ENCODE measurements at regions not wholly inside any gene's neighbourhood (a gene's known extent, or its start where the extent isn't known, plus 50 kb on each side); places are given as distances from the start of the nearest gene placed in this dataset.

DNA sequence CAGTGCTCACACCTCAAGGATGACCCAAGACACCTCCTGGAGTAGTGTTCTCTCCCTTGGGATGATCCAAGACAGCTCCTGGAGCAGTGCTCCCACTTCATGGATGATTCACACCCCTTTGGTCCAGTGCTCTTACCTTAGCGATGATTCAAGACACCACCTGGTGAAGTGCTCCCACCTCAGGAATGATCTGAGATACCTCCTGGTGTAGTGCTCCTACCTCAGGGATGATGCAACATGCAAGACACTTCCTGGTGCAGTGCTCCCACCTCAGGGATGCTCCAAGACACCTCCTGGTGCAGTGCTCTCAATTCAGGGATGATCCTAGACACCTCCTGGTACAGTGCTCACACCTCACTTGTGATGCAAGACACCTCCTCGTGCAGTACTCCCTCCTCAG lies 123.1 kb downstream of the ASB1 start:
- intact Hi-C loops (cut with DNase I): no loop called here
- no peaks in the 10 kb centered on the region for H3K4me1 ChIP-seq (ENCODE audit: insufficient read depth)
- TF ChIP-seq POLR2A (IDR thresholded peaks at IDR 0.05): no peak
- TF ChIP-seq, protein P1, sequence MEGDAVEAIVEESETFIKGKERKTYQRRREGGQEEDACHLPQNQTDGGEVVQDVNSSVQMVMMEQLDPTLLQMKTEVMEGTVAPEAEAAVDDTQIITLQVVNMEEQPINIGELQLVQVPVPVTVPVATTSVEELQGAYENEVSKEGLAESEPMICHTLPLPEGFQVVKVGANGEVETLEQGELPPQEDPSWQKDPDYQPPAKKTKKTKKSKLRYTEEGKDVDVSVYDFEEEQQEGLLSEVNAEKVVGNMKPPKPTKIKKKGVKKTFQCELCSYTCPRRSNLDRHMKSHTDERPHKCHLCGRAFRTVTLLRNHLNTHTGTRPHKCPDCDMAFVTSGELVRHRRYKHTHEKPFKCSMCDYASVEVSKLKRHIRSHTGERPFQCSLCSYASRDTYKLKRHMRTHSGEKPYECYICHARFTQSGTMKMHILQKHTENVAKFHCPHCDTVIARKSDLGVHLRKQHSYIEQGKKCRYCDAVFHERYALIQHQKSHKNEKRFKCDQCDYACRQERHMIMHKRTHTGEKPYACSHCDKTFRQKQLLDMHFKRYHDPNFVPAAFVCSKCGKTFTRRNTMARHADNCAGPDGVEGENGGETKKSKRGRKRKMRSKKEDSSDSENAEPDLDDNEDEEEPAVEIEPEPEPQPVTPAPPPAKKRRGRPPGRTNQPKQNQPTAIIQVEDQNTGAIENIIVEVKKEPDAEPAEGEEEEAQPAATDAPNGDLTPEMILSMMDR (IDR thresholded peaks at IDR 0.05): no peak
- TF ChIP-seq EP300 (IDR thresholded peaks at IDR 0.05): no peak
- no peak for DNase-seq
- WGBS, 3 donors: 88 to 95% (median 94%) methylated on average over 2 of the region's 2 CpGs
- no peak overlapping the region for H3K4me3 ChIP-seq
- H3K9me3 ChIP-seq: no peaks in the 10 kb centered on the region
- H3K27ac ChIP-seq: no peak overlapping the region
- no peaks in the 10 kb centered on the region for H3K36me3 ChIP-seq
- no peaks in the 10 kb centered on the region for H3K27me3 ChIP-seq

DNA sequence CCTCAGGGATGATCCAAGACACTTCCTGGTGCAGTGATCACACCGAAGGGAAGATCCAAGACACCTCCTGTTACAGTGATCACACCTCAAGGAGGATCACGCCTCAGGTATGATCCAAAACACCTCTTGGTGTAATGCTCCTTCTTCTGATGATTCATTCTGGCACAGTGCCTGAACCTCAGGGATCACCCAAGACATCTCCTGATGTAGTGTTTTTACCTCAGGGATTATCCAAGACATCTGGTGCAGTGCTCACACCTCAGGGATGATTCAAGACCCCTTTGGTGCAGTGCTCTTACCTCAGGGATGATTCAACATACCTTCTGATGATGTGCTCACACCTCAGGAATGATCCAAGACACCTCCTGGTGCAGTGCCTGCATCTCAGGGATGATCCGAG lies 124.4 kb downstream of the ASB1 start:
- H3K4me1 ChIP-seq (ENCODE audit: insufficient read depth): no peaks in the 10 kb centered on the region
- H3K27me3 ChIP-seq: no peaks in the 10 kb centered on the region
- H3K27ac ChIP-seq: no peak overlapping the region
- no peaks in the 10 kb centered on the region for H3K9me3 ChIP-seq
- 90 to 96% (median 94%) methylated on average over 3 of the region's 3 CpGs for WGBS, 3 donors
- no peak overlapping the region for H3K4me3 ChIP-seq
- TF ChIP-seq, protein P1 (IDR thresholded peaks at IDR 0.05): no peak
- no peak for TF ChIP-seq EP300 (IDR thresholded peaks at IDR 0.05)
- TF ChIP-seq POLR2A (IDR thresholded peaks at IDR 0.05): no peak
- intact Hi-C loops (cut with DNase I): no loop called here
- H3K36me3 ChIP-seq: no peaks in the 10 kb centered on the region
- DNase-seq: no peak

DNA sequence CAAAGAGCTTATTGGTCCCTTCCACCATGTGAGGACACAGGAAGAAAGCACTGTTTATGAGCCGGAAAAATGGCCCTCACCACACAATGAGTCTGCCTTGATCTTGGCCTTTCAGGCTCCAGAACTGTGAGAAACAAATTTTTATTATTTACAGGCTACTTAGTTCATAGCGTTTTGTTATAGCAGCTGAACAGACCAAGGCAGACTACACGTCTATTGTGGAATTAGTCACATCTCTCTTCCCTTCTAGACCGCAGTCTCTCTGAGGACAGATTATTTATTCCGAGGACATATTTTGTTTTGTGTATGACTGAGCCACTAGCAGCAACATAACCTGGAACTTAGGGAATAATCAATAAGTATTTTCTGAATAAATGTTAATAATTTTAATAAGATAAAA lies 125.5 kb downstream of the ASB1 start:
- no peaks in the 10 kb centered on the region for H3K9me3 ChIP-seq
- WGBS, 3 donors: 92 to 93% (median 93%) methylated on average over 5 of the region's 5 CpGs
- no peaks in the 10 kb centered on the region for H3K36me3 ChIP-seq
- TF ChIP-seq EP300 (IDR thresholded peaks at IDR 0.05) (no peak), POLR2A (IDR thresholded peaks at IDR 0.05) (no peak)
- TF ChIP-seq, protein P1 (IDR thresholded peaks at IDR 0.05): no peak
- no peaks in the 10 kb centered on the region for H3K27me3 ChIP-seq
- no peaks in the 10 kb centered on the region for H3K4me1 ChIP-seq (ENCODE audit: insufficient read depth)
- H3K4me3 ChIP-seq: no peak overlapping the region
- H3K27ac ChIP-seq: no peak overlapping the region
- no peak for DNase-seq
- intact Hi-C loops (cut with DNase I): no loop called here

DNA sequence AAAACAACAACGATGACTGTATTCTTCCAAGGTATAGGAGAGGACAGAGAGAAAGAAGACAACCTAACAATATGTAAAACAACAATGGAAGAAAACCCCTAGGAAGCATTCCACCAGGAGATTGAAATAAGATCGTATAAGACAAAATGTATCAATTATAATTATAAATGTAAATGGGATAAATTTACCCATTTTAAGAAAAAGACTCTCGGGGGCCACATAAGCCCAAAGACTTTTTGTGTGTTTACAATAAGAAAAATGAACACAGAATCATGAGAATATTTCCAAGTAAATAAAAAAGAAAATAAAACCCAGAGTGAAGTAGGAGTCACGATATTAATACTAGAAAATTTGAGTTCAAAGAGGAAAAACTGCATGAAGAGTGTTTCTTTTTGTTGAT lies 126.4 kb downstream of the ASB1 start:
- intact Hi-C loops (cut with DNase I): no loop called here
- no peaks in the 10 kb centered on the region for H3K9me3 ChIP-seq
- no peak overlapping the region for H3K27ac ChIP-seq
- no peak overlapping the region for H3K4me3 ChIP-seq
- H3K36me3 ChIP-seq: no peaks in the 10 kb centered on the region
- H3K4me1 ChIP-seq (ENCODE audit: insufficient read depth): no peaks in the 10 kb centered on the region
- H3K27me3 ChIP-seq: no peaks in the 10 kb centered on the region
- WGBS, 3 donors: 95 to 96% (median 95%) methylated on average over 4 of the region's 4 CpGs
- TF ChIP-seq, protein P1 (IDR thresholded peaks at IDR 0.05): no peak
- TF ChIP-seq EP300 (IDR thresholded peaks at IDR 0.05): no peak
- no peak for TF ChIP-seq POLR2A (IDR thresholded peaks at IDR 0.05)
- DNase-seq: no peak

Measured in ovary (tissue), 7 donors.